ENCODE measurements at regions not wholly inside any gene's neighbourhood (a gene's known extent, or its start where the extent isn't known, plus 50 kb on each side); places are given as distances from the start of the nearest gene placed in this dataset.
"Not testable (repeated sequence)": the region's sequence is repeated elsewhere in the genome, so short reads cannot be mapped to it uniquely, and the experiment has no call there.

- DNase-seq, result no peak
These were observed 493.5 kb downstream of the TFAP2A start for GRCh38 chr6:9921366-9921765.

DNA sequence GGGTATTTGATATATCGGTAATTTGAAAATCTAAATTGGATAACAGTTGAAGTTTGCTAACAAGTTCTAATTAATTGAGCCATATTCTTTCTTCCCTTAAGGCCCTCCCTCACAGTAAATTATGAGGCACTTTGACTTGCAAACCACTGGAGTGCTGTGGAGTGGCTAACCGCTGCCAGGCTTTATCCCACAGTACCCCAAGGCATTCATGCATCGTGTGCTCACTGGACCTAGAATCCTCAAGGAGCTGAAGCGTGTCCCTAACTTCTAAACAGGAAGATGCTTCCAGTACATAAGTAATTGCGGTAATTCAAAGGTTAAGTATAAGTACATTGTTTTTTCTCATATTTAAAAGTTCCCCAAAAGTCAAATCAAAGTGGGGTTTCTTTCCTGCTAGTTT, 499.9 kb downstream of the TFAP2A start:
- DNase-seq, result no peak

DNA sequence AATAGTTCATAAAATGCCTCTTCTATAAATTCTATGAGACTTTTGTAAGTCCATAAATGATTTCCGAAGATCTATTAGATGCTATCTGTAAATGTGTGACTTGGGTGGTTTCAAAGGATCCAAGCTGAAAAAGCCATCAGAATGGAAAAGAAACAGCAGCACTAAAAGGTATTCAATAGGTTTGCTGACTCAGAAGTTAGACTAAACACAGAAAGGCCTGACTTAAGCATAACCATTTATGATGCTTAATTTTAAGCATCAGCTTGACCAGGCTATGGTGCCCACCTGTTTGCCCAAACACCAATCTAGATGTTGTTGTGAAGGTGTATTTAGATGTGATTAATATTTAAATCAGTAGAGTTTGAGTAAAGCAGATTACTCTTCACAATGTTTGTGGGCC, 513.5 kb downstream of the TFAP2A start:
- DNase-seq, result no peak

DNA sequence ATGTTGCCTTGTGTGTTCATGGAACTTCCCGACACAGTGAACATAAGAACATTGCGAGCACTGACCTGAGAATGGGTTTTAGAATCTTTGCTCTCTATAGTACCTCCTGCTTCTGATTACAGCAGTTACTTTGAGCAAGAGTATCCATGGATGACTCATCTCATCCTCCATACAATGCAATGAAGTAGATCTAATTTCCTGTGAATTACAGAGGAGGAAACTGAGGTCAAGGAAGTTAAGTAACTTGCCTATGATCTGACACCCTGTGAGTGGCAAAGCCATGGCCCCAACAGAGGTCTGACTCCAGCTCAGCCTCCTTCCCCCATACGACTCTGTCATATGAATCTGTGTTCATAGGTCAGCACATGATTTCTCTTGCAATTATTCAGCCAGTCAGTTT, 518.1 kb downstream of the TFAP2A start:
- no peak for DNase-seq

- no peak for DNase-seq
These were observed 524.0 kb downstream of the TFAP2A start for GRCh38 chr6:9890893-9891292.

- no peak for DNase-seq
These were observed 524.4 kb downstream of the TFAP2A start for GRCh38 chr6:9890469-9890868.

- no peak for DNase-seq
These were observed 536.3 kb downstream of the TFAP2A start for GRCh38 chr6:9878535-9878934.

GRCh38 chr6:9875605-9876353, 539.1 kb downstream of the TFAP2A start:
- DNase-seq, result no peak

GRCh38 chr6:9862603-9863167, 552.2 kb downstream of the TFAP2A start:
- no peak for DNase-seq

DNA sequence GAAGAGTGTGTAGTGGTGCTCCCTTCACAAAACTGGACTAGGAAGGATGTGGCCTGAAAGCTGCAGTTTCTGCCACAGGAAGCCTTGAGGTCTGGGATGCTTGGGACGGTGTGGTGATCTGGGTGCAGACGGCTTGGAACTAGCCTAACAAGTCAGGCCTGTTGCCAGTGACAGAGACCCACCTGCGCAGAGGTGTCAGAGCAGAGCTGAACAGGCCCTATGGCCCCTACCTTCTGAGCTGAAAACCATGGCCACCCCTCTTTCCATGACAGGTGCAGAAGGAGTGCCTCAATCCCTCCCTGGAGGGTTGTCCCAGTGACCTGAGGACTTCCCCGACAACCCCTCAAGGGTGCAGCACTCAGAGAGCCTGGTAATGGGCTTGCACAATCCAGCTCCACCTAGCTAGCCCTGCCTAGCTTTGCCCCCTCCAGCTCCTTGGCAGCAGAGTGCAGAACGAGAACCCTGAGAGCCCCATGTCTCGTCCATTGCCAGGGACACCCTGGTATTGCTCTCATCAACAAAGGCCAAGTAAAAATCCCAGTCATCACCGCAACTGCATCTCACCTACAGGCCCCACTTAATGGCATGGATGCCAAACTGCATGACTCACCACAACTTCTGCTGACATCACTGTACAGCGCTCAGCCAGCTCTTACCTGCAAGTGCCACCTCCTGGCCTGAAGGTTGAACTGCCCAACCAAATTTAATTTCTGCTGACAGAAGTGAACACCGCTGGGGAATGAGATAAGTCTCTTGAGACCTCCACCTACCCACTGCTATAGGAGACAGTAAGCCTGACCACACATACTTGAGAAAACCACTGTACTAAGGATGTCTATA, 563.1 kb downstream of the TFAP2A start:
- no peak for DNase-seq

DNA sequence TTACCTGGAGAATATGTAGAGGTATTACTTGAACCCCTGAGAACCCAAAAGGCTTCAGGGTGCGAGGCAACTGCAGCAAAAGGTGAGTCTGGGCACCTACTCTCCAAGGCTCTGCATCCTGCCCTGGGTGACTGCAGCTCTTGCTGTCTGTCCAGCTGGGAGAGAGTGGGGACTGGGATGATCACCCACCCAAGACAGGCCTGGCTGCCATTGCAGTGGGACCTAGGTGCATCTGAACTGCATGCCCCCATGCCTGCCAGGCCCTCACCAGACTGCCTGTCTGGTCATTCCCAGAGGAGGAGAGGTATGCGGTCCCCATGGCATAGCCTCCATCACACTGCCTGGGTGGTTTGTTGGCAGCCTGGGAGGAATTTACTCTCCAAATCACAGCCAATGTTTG, 563.9 kb downstream of the TFAP2A start:
- DNase-seq, result no peak

- no peak for DNase-seq
These were observed 566.8 kb downstream of the TFAP2A start for GRCh38 chr6:9848094-9848493.

- no peak for DNase-seq
These were observed 572.8 kb downstream of the TFAP2A start for GRCh38 chr6:9841886-9842725.

GRCh38 chr6:9834233-9834632, 580.6 kb downstream of the TFAP2A start:
- no peak for DNase-seq

- no peak for DNase-seq
These were observed 583.1 kb downstream of the TFAP2A start for GRCh38 chr6:9831783-9832182.

DNA sequence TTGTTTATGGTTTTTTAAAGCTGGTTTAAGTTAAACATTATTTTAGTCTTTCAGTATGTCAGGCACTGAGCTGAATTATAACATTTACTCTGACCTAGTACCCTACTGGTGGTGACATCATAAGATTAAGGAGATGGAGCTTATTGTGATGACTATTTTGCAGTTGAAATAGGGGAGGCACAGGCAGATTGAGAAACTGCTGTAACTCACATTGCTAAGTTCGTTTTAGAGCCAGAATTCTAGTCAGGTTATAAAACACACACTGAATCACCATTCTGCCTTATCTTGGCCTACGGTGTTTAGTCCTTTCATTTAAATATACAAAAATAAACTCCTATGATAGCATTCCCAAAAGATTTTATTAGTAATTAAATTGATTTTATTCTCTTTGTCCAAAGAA, 584.1 kb downstream of the TFAP2A start:
- no peak for DNase-seq

GRCh38 chr6:9825526-9825925, 589.3 kb downstream of the TFAP2A start:
- DNase-seq, result no peak

GRCh38 chr6:9810727-9811126, 604.1 kb downstream of the TFAP2A start:
- DNase-seq, result not testable (repeated sequence)

DNA sequence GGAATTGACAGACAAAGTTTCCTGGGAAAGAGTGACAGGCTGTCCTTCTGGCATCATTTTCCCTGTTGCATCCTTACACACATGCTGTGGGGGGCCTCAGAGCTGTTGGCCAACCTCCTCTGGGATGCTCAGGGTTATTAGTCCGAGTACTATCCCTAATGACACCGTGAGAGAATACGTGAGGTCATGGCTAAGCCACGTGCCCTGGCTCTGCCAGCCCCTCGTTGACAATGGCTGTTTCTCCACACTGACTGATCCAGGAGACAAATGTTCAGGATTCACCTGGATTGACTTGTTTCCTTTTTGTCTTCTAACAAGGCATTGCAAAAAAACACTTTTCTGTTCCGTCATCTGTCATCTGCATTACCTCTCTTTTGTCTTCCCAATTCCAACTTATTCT, 604.6 kb downstream of the TFAP2A start:
- no peak for DNase-seq

GRCh38 chr6:9806195-9806594, 608.7 kb downstream of the TFAP2A start:
- DNase-seq, result no peak

GRCh38 chr6:9801249-9801754, 613.6 kb downstream of the TFAP2A start:
- no peak for DNase-seq

GRCh38 chr6:9799582-9799981, 615.3 kb downstream of the TFAP2A start:
- no peak for DNase-seq

DNA sequence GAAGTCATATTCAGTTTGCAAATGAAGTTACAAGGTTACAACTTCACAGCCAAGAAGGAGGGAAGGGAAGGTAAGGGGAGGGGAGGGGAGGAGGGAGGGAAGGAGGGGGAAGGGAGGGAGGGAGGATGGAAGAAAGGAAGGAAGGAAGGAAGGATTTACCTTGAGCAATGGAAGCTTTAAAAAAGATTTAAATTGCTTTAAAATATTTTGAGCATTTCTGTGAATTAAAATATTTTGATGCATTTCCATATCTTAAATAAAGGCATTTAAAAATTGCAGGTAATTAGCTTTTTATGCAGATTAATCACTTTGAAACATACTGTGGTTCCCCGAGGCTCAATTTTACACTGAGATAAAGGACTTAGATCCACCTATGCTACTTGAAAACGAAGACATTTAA, 618.0 kb downstream of the TFAP2A start:
- no peak for DNase-seq
